Mammary epithelial cell (primary cell): ENCODE measurements at regions not wholly inside any gene's neighbourhood (a gene's known extent, or its start where the extent isn't known, plus 50 kb on each side); places are given as distances from the start of the nearest gene placed in this dataset.

ENCODE experiments used
- EZH2 ChIP-seq: IDR thresholded peaks from 2 replicates; pipeline ENCODE4 v1.6.1; 2012; ENCODE audit warnings: low read length, inconsistent platforms, borderline replicate concordance
- TF ChIP-seq, protein P1 (sequence below), 2 donors: IDR thresholded peaks in 1 of 2; conservative IDR thresholded peaks in 1 of 2; 2 replicates each; pipeline ENCODE4 v1.5.1; 2011 to 2012; ENCODE audit warnings: inconsistent platforms in 2 of 2, low read length in 2 of 2, mild to moderate bottlenecking in 2 of 2, control low read depth in 1 of 2, low read depth in 1 of 2; ENCODE audit not compliant: insufficient read depth in 1 of 2; ENCODE audit errors: extremely low read depth in 1 of 2

- TF ChIP-seq, protein P1, sequence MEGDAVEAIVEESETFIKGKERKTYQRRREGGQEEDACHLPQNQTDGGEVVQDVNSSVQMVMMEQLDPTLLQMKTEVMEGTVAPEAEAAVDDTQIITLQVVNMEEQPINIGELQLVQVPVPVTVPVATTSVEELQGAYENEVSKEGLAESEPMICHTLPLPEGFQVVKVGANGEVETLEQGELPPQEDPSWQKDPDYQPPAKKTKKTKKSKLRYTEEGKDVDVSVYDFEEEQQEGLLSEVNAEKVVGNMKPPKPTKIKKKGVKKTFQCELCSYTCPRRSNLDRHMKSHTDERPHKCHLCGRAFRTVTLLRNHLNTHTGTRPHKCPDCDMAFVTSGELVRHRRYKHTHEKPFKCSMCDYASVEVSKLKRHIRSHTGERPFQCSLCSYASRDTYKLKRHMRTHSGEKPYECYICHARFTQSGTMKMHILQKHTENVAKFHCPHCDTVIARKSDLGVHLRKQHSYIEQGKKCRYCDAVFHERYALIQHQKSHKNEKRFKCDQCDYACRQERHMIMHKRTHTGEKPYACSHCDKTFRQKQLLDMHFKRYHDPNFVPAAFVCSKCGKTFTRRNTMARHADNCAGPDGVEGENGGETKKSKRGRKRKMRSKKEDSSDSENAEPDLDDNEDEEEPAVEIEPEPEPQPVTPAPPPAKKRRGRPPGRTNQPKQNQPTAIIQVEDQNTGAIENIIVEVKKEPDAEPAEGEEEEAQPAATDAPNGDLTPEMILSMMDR (conservative IDR thresholded peaks at IDR 0.05 in 1 of 2, IDR thresholded peaks at IDR 0.05 in 1 of 2; ENCODE audit: extremely low read depth in 1 of 2, insufficient read depth in 1 of 2, low read depth in 1 of 2, low read length in 2 of 2) = no peak
- TF ChIP-seq EZH2 = no peak
These were observed 185.0 kb downstream of the RFC3 start for GRCh38 chr13:34002924-34003323.
